Esophagus squamous epithelium (tissue), 5 donors: ENCODE measurements at regions not wholly inside any gene's neighbourhood (a gene's known extent, or its start where the extent isn't known, plus 50 kb on each side); places are given as distances from the start of the nearest gene placed in this dataset.

Source experiments
- DNase-seq: peaks from one replicate; lab custom pipeline; 2025; lab: John Stamatoyannopoulos, UW
- H3K27ac ChIP-seq, 4 donors: fragments of 200-600 bp; sonication (generic); one replicate each; pipeline ENCODE4 v1.5.1; 2016 to 2019; ENCODE audit warnings: mild to moderate bottlenecking in 1 of 4
- H3K27me3 ChIP-seq, 4 donors: fragments of 200-600 bp; sonication (generic); 1 replicate in 3 of 4; 2 replicates in 1 of 4; pipeline versions ENCODE4 v1.5.1 to v1.6.0; 2017 to 2021; ENCODE audit warnings: antibody characterized with exemption in 1 of 4
- H3K36me3 ChIP-seq, 3 donors: fragments of 200-600 bp; sonication (generic); one replicate each; pipeline ENCODE4 v1.5.1; 2016 to 2019
- H3K4me1 ChIP-seq, 3 donors: fragments of 200-600 bp; sonication (generic); one replicate each; pipeline ENCODE4 v1.5.1; 2017 to 2019
- H3K4me3 ChIP-seq, 4 donors: fragments of 200-600 bp; sonication (generic); 1 replicate in 3 of 4; 2 replicates in 1 of 4; pipeline ENCODE4 v1.5.1; 2016 to 2019; ENCODE audit warnings: mild to moderate bottlenecking in 2 of 4, moderate library complexity in 1 of 4
- H3K9me3 ChIP-seq, 3 donors: fragments of 200-600 bp; sonication (generic); one replicate each; pipeline ENCODE4 v1.5.1; 2016 to 2019
- POLR2A ChIP-seq, 4 donors: fragments of 450-650 bp; IDR thresholded peaks; one replicate each; pipeline ENCODE4 v1.6.1; 2017; ENCODE audit warnings: antibody characterized with exemption in 4 of 4, mild to moderate bottlenecking in 4 of 4, moderate library complexity in 3 of 4
- WGBS, 2 donors: methylation state at CpG; one replicate each; pipeline ENCODE4 v1.1.5; 2018; 5-methylcytosine and 5-hydroxymethylcytosine counted together
- intact Hi-C: fragments of 100-400 bp; cut with DNase I; formaldehyde crosslinking; loops from one replicate; pipeline ENCODE4 v1.15.0; 2022
- TF ChIP-seq, protein P1 (sequence below), 6 experiments: fragments of 450-650 bp in 4 of 6; fragments of 200-600 bp in 2 of 6; sonication (generic) in 2 of 6; IDR thresholded peaks; one replicate each; pipeline ENCODE4 v1.5.1; 2016 to 2019; ENCODE audit warnings: antibody characterized with exemption in 6 of 6, mild to moderate bottlenecking in 4 of 6, moderate library complexity in 4 of 6
- donor health status: DM: yes; HTN: yes; CAD: no.

DNA sequence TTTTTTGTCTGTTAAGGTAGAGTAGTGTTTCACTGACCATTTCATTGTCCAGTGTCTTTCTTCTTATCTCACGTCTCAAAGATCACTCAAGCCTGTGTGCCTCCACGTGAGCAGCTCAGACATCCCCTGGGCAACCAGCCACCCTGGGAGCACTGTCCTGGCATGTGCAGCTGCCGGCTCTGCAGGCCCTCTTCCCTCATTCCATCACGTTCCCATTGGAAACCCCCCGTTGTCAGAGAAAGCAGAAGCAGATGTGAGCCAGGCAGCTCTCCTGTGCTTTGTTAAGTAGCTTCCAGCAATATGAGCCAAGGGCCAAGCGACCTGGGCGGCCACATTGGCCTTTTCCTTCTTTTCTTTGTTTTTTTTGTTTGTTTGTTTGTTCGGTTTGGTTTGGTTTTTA is 233.2 kb upstream of the SYNDIG1 start:
- DNase-seq: no peak
- WGBS, 2 donors: 14 to 37% methylated on average over 6 to 8 of the region's 8 CpGs
- no peak overlapping the region for H3K27ac ChIP-seq

DNA sequence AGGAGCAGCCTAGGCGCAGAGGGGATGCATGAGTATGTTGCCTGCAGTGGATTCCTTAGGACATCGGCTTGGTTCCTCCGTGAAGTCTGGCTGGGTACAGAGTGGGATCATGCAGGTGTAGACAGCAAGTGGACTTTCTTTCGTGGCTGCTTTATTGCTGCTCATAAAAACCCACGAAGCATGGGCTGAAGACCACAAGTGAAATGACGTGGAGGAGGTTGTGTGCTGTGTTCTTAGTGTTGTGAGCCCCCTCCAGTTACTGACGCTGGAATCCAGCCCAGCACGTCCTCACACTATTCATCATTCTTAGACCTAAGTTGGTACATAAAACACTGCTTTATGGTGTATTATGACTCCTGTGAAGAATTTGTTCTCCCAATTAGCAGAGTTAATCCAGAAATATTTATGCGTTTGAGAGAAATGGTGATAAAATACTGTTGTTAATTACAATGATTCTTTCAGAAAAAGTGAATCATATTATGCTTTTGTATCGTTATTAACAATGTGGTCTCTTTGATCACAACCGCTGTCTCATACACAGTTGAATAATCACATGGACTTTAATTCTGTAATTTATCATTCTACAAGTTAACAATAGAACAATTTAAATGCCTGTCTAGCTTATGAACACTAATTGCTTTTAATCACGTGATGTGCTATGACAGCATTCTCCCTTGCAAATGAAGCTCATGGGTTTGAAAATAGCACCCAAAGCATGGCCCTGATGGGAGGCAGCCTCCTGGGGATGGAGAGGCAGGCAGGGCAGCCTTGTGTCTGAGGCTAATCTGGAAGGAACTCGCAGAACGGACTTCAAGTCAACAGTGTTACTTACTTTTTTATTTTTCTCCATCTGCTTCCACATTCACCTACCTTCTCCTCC is 233.9 kb upstream of the SYNDIG1 start:
- intact Hi-C loops: no loop called here
- Histone ChIP-seq H3K9me3 (no peaks in the 10 kb centered on the region), H3K36me3 (no peaks in the 10 kb centered on the region), H3K4me1 (no peaks in the 10 kb centered on the region), H3K27ac (no peak overlapping the region), H3K27me3 (no peaks in the 10 kb centered on the region), H3K4me3 (no peak overlapping the region)
- WGBS, 2 donors: 42 to 48% methylated on average over 14 of the region's 14 CpGs
- TF ChIP-seq, protein P1, sequence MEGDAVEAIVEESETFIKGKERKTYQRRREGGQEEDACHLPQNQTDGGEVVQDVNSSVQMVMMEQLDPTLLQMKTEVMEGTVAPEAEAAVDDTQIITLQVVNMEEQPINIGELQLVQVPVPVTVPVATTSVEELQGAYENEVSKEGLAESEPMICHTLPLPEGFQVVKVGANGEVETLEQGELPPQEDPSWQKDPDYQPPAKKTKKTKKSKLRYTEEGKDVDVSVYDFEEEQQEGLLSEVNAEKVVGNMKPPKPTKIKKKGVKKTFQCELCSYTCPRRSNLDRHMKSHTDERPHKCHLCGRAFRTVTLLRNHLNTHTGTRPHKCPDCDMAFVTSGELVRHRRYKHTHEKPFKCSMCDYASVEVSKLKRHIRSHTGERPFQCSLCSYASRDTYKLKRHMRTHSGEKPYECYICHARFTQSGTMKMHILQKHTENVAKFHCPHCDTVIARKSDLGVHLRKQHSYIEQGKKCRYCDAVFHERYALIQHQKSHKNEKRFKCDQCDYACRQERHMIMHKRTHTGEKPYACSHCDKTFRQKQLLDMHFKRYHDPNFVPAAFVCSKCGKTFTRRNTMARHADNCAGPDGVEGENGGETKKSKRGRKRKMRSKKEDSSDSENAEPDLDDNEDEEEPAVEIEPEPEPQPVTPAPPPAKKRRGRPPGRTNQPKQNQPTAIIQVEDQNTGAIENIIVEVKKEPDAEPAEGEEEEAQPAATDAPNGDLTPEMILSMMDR (IDR thresholded peaks at IDR 0.05): no peak
- TF ChIP-seq POLR2A (IDR thresholded peaks at IDR 0.05): no peak
- DNase-seq: no peak

More for the DNA sequence above, 233.2 kb upstream of the SYNDIG1 start:
- intact Hi-C loops: no loop called here
- Histone ChIP-seq H3K27me3 (no peaks in the 10 kb centered on the region), H3K4me1 (no peaks in the 10 kb centered on the region), H3K36me3 (no peaks in the 10 kb centered on the region), H3K9me3 (no peaks in the 10 kb centered on the region), H3K4me3 (no peak overlapping the region)
- TF ChIP-seq, protein P1 (IDR thresholded peaks at IDR 0.05): no peak
- TF ChIP-seq POLR2A (IDR thresholded peaks at IDR 0.05): no peak

DNA sequence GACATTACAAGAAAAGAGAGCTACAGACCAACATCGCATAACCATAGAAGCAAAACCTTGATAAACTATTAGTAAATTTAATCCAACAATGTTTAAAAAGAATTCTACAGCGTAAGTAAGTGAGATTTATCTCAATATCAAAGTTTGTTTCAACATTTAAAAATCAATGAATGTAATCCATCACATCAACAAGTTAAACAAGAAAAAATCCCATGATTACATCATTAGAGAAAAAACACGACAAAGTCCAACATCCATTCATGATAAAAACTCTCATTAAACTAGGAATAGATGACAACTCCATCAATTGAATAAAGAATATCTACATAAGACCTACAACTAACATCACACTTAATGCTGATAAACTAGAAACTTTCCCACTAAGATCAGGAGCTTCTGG is 239.0 kb upstream of the GGTLC1 start:
- no peak for DNase-seq
- WGBS, 2 donors: 35 to 43% methylated on average over 3 of the region's 3 CpGs
- Histone ChIP-seq H3K4me1 (no peaks in the 10 kb centered on the region), H3K27ac (no peak overlapping the region), H3K36me3 (no peaks in the 10 kb centered on the region), H3K4me3 (no peak overlapping the region), H3K27me3 (no peaks in the 10 kb centered on the region), H3K9me3 (no peaks in the 10 kb centered on the region)
- TF ChIP-seq, protein P1 (IDR thresholded peaks at IDR 0.05): no peak
- no peak for TF ChIP-seq POLR2A (IDR thresholded peaks at IDR 0.05)
- intact Hi-C loops: no loop called here

DNA sequence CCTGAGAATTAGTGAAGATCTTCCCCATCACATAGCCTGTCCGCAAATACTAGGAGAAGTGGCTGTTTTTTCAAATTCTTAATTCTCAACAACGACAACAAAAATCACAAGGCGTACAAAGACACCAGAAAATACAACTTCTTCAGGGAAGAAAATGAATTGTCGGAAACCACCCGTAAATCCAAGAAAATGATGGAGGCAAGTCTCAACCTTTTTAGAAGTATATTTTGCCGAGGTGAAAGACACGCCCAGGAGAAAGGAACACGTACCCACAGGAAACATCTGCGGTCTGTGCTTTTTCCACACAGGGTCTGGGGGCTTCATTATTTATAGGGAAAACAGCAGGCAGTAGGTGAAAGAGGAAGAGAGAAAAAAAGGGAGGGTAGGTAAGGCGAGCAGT is 223.9 kb upstream of the GGTLC1 start:
- 37 to 42% methylated on average over 10 of the region's 10 CpGs for WGBS, 2 donors
- H3K4me3 ChIP-seq: no peak overlapping the region
- H3K27me3 ChIP-seq: peaks cover 0 to 23% (median 0%) of the 10 kb centered on the region in 4 donors
- intact Hi-C loops: no loop called here
- H3K4me1 ChIP-seq: no peaks in the 10 kb centered on the region
- TF ChIP-seq, protein P1 (IDR thresholded peaks at IDR 0.05): no peak
- no peak for TF ChIP-seq POLR2A (IDR thresholded peaks at IDR 0.05)
- H3K9me3 ChIP-seq: no peaks in the 10 kb centered on the region
- no peaks in the 10 kb centered on the region for H3K36me3 ChIP-seq
- H3K27ac ChIP-seq: no peak overlapping the region
- no peak for DNase-seq

DNA sequence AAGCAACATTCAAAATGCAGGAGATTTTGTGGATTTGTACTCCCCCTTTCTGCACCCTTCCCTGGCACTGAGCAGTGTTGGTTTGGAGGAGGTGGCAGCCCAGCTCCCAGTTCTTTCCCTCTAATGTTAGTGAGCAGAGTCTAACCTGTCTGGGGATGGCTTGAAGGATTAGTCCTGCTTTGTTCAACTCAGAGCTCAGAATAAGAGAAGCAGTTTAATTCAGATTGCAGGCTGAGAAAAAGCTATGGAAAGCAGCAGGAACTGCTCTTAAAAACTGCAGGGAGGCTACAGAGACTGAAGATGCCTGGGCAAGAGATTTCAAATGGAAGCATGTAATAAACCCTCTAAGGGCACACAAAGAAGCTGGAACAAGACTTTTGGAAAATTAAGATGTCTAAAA is 223.4 kb upstream of the GGTLC1 start:
- H3K27ac ChIP-seq: no peak overlapping the region
- intact Hi-C loops: no loop called here
- no peak overlapping the region for H3K4me3 ChIP-seq
- TF ChIP-seq, protein P1 (IDR thresholded peaks at IDR 0.05): no peak
- no peak for TF ChIP-seq POLR2A (IDR thresholded peaks at IDR 0.05)
- H3K36me3 ChIP-seq: no peaks in the 10 kb centered on the region
- no peaks in the 10 kb centered on the region for H3K9me3 ChIP-seq
- H3K27me3 ChIP-seq: peaks cover 0 to 23% (median 0%) of the 10 kb centered on the region in 4 donors
- DNase-seq: no peak
- H3K4me1 ChIP-seq: no peaks in the 10 kb centered on the region
